Embryonic facial prominence (tissue), 1 donor: ENCODE measurements at regions not wholly inside any gene's neighbourhood (a gene's known extent, or its start where the extent isn't known, plus 50 kb on each side); places are given as distances from the start of the nearest gene placed in this dataset.
"Not testable (repeated sequence)": the region's sequence is repeated elsewhere in the genome, so short reads cannot be mapped to it uniquely, and the experiment has no call there.

Source experiments
- DNase-seq: peaks from one replicate; pipeline ENCODE4 v3.0.0-alpha.2; 2016; ENCODE audit errors: extremely low spot score

GRCh38 chr16:29168515-29169259 is 183.8 kb downstream of the LAT start:
- not testable (repeated sequence) for DNase-seq

- not testable (repeated sequence) for DNase-seq
Measured at GRCh38 chr16:29164442-29165089, 179.7 kb downstream of the LAT start.

- DNase-seq, result not testable (repeated sequence)
Measured at GRCh38 chr16:29160171-29160570, 175.3 kb downstream of the LAT start.

- not testable (repeated sequence) for DNase-seq
Measured at GRCh38 chr16:29159603-29160002, 174.8 kb downstream of the LAT start.

GRCh38 chr16:29158785-29159184 is 173.9 kb downstream of the LAT start:
- no peak for DNase-seq

- not testable (repeated sequence) for DNase-seq
Measured at GRCh38 chr16:29158031-29158784, 173.4 kb downstream of the LAT start.

GRCh38 chr16:29157051-29157923 is 172.4 kb downstream of the LAT start:
- peak; percentile 43 for DNase-seq

- no peak for DNase-seq
Measured at GRCh38 chr16:29156511-29156910, 171.7 kb downstream of the LAT start.

GRCh38 chr16:29155866-29156200 is 171.0 kb downstream of the LAT start:
- not testable (repeated sequence) for DNase-seq

- not testable (repeated sequence) for DNase-seq
Measured at GRCh38 chr16:29155131-29155865, 170.4 kb downstream of the LAT start.

GRCh38 chr16:29154676-29155121 is 169.8 kb downstream of the LAT start:
- no peak for DNase-seq

GRCh38 chr16:29154088-29154487 is 169.2 kb downstream of the LAT start:
- DNase-seq, result no peak

GRCh38 chr16:29153307-29153706 is 168.5 kb downstream of the LAT start:
- DNase-seq, result not testable (repeated sequence)

- not testable (repeated sequence) for DNase-seq
Measured at GRCh38 chr16:29152544-29153031, 167.7 kb downstream of the LAT start.

- no peak for DNase-seq
Measured at GRCh38 chr16:29151317-29151716, 166.5 kb downstream of the LAT start.

GRCh38 chr16:29149912-29150311 is 165.1 kb downstream of the LAT start:
- DNase-seq, result not testable (repeated sequence)

- DNase-seq, result no peak
Measured at GRCh38 chr16:29148867-29149272, 164.0 kb downstream of the LAT start.

GRCh38 chr16:29148131-29148691 is 163.4 kb downstream of the LAT start:
- no peak for DNase-seq

GRCh38 chr16:29147710-29148109 is 162.9 kb downstream of the LAT start:
- DNase-seq, result not testable (repeated sequence)
